H1 (cell line): ENCODE measurements at regions not wholly inside any gene's neighbourhood (a gene's known extent, or its start where the extent isn't known, plus 50 kb on each side); places are given as distances from the start of the nearest gene placed in this dataset.

Experiments used
- JUN ChIP-seq: IDR thresholded peaks from 2 replicates; pipeline ENCODE4 v1.6.1; 2011; ENCODE audit warnings: low read depth, mild to moderate bottlenecking, improper control_type of control experiment, low read length
- SP2 ChIP-seq: IDR thresholded peaks from 2 replicates; pipeline ENCODE4 v1.6.1; 2012; ENCODE audit warnings: mild to moderate bottlenecking, low read length, inconsistent platforms
- SP4 ChIP-seq: IDR thresholded peaks from 2 replicates; pipeline ENCODE4 v1.6.1; 2012; ENCODE audit warnings: low read length, inconsistent platforms
- TEAD4 ChIP-seq: IDR thresholded peaks from 2 replicates; pipeline ENCODE4 v1.6.1; 2012; ENCODE audit warnings: low read depth, low read length, inconsistent platforms, mixed read lengths
- ZNF274 ChIP-seq: IDR thresholded peaks from 2 replicates; pipeline ENCODE4 v1.7.0; 2012; ENCODE audit warnings: low read length, borderline replicate concordance; ENCODE audit errors: extremely low read depth

DNA sequence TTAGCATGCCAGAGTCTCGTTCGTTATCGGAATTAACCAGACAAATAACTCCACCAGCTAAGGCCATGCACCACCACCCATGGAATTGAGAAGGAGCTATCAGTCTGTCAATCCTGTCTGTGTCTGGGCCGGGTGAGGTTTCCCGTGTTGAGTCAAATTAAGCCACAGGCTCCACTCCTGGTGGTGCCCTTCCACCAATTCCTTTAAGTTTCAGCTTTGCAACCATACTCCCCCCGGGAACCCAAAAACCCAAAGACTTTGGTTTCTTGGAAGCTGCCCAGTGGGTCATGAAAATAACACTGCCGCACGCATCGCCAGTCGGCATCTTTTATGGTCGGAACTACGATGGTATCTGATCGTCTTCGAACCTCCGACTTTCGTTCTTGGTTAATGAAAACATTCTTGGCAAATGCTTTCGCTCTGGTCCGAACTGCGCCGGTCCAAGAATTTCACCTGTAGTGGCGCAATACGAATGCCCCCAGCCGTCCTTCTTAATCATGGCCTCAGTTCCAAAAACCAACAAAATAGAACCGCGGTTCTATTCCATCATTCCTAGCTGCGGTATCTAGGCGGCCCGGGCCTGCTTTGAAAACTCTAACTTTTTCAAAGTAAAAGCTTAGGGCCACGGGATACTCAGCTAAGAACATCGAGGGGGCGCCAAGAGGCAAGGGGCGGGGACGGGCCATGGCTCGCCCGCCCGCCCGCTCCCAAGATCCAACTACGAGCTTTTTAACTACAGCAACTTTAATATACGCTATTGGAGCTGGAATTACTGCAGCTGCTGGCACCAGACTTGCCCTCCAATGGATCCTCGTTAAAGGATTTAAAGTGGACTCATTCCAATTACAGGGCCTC lies 1958.5 kb upstream of the DEFB115 start (continued):
- TF ChIP-seq SP4 (no peak), ZNF274 (no peak), SP2 (no peak), TEAD4 (no peak), JUN (no peak)
